GM12878 (cell line): ENCODE measurements at regions not wholly inside any gene's neighbourhood (a gene's known extent, or its start where the extent isn't known, plus 50 kb on each side); places are given as distances from the start of the nearest gene placed in this dataset.

Experiments used
- ATAC-seq: fragments of 200-7000 bp; cut with Tn5 transposase; 3 replicates; pipeline ENCODE4 v1.9.1; 2020; ENCODE audit warnings: mild to moderate bottlenecking, moderate library complexity
- BruUV-seq: library from RNA; stranded (reverse); fragments of 400-500 nt; replicated peaks from 2 replicates; lab custom pipeline; 2021; lab: Mats Ljungman, UMichigan
- CTCF ChIA-PET: fragments of 300-600 bp; sonication (Branson Sonifier 250); formaldehyde crosslinking; extraction: SDS; loops from one replicate; lab custom pipeline; 2021; ENCODE audit warnings: inconsistent platforms; lab: Yijun Ruan, JAX
- POLR2A ChIA-PET: fragments of 350-600 bp; formaldehyde crosslinking; extraction: SDS; loops from one replicate; lab custom pipeline; 2021; ENCODE audit warnings: inconsistent platforms; lab: Charles Lee
- RAD21 ChIA-PET: fragments of 300-600 bp; sonication (Branson Sonifier 250); formaldehyde crosslinking; loops from one replicate; lab custom pipeline; 2023; ENCODE audit warnings: antibody characterized with exemption; ENCODE audit not compliant: unreplicated experiment; lab: Charles Lee
- SMC1A ChIA-PET: fragments of 300-600 bp; sonication (Branson Sonifier 250); formaldehyde crosslinking; loops from one replicate; lab custom pipeline; 2023; ENCODE audit not compliant: unreplicated experiment, uncharacterized antibody; lab: Charles Lee
- DNase-seq: peaks from one replicate; pipeline ENCODE4 v3.0.0-alpha.2; 2011; ENCODE audit warnings: low read depth, low spot score
- FAIRE-seq: peaks from 3 replicates; lab custom pipeline; 2011; peaks lifted over from hg19 to GRCh38; lab: Jason Lieb, UNC
- H2AFZ ChIP-seq: 2 replicates; pipeline ENCODE4 v1.6.0; 2011; ENCODE audit warnings: low read depth, low read length, control low read depth; ENCODE audit not compliant: control insufficient read depth
- H3K27ac ChIP-seq: 2 replicates; pipeline ENCODE4 v1.5.1; 2011; ENCODE audit warnings: control low read depth; ENCODE audit not compliant: control insufficient read depth, insufficient read depth
- H3K27me3 ChIP-seq, 2 experiments: replicated peaks in 1 of 2; 2 replicates each; pipeline versions ENCODE4 v1.6.0 to v1.6.1; 2011; ENCODE audit warnings: low read length in 1 of 2; ENCODE audit not compliant: control insufficient read depth in 2 of 2, insufficient read depth in 2 of 2
- H3K36me3 ChIP-seq, 2 experiments: 2 replicates each; pipeline ENCODE4 v1.5.1; 2011; ENCODE audit warnings: low read length in 1 of 2; ENCODE audit not compliant: control insufficient read depth in 2 of 2, insufficient read depth in 2 of 2
- H3K4me1 ChIP-seq: 2 replicates; pipeline ENCODE4 v1.6.1; 2011; ENCODE audit warnings: mild to moderate bottlenecking, low read length, moderate library complexity, mixed read lengths; ENCODE audit not compliant: control insufficient read depth, insufficient read depth
- H3K4me2 ChIP-seq: 2 replicates; pipeline ENCODE4 v1.6.0; 2011; ENCODE audit warnings: control low read depth; ENCODE audit not compliant: control insufficient read depth, insufficient read depth
- H3K4me3 ChIP-seq: fragments of 200-600 bp; sonication (generic); 2 replicates; pipeline ENCODE4 v1.5.1; 2016
- H3K79me2 ChIP-seq: 2 replicates; pipeline ENCODE4 v1.6.0; 2011; ENCODE audit warnings: low read length; ENCODE audit not compliant: control insufficient read depth, insufficient read depth
- H3K9ac ChIP-seq: 2 replicates; pipeline ENCODE4 v1.8.0; 2011; ENCODE audit warnings: low read length, control low read depth, mixed read lengths; ENCODE audit not compliant: control insufficient read depth, insufficient read depth
- H3K9me3 ChIP-seq: replicated peaks from 3 replicates; pipeline ENCODE4 v1.5.1; 2011; ENCODE audit warnings: mild to moderate bottlenecking, low read length; ENCODE audit not compliant: control insufficient read depth, insufficient read depth
- H4K20me1 ChIP-seq: 2 replicates; pipeline ENCODE4 v1.6.0; 2011; ENCODE audit not compliant: control insufficient read depth, insufficient read depth
- CEBPB ChIP-seq, 2 experiments: fragments of 150-350 bp in 1 of 2; IDR thresholded peaks; 2 replicates each; pipeline ENCODE4 v1.6.1; 2012 to 2014; ENCODE audit warnings: low read depth in 2 of 2, low read length in 2 of 2, borderline replicate concordance in 1 of 2, inconsistent platforms in 1 of 2
- EED ChIP-seq: sonication (generic); IDR thresholded peaks from 2 replicates; pipeline ENCODE4 v1.6.1; 2016; ENCODE audit warnings: antibody characterized with exemption, low read depth
- JUND ChIP-seq: IDR thresholded peaks from 2 replicates; pipeline ENCODE4 v1.6.1; 2012; ENCODE audit warnings: low read depth, mild to moderate bottlenecking, low read length, improper control_type of control experiment, moderate library complexity
- KAT2A ChIP-seq: conservative IDR thresholded peaks from 2 replicates; pipeline ENCODE4 v1.6.1; 2011; ENCODE audit warnings: low read depth, low read length; ENCODE audit not compliant: control insufficient read depth
- MLLT1 ChIP-seq: fragments of 450-650 bp; IDR thresholded peaks from 2 replicates; pipeline ENCODE4 v1.6.1; 2016; ENCODE audit warnings: mild to moderate bottlenecking
- SMARCA5 ChIP-seq: fragments of 450-650 bp; IDR thresholded peaks from 2 replicates; pipeline ENCODE4 v1.6.1; 2017; ENCODE audit warnings: mild to moderate bottlenecking
- USF2 ChIP-seq: IDR thresholded peaks from 2 replicates; pipeline ENCODE4 v1.6.1; 2011; ENCODE audit warnings: low read depth, low read length, improper control_type of control experiment, borderline replicate concordance
- WGBS: methylation state at CpG from one replicate; pipeline ENCODE4 v1.1.6; 2016; ENCODE audit warnings: low lambda C conversion rate; ENCODE audit not compliant: insufficient replicate concordance, insufficient coverage; ENCODE audit errors: missing lambda C conversion rate; 5-methylcytosine and 5-hydroxymethylcytosine counted together
- in situ Hi-C: fragments of 300-500 bp; cut with MboI; formaldehyde crosslinking; loops from 9 replicates; pipeline ENCODE4 v1.14.3; 2018; ENCODE audit warnings: mixed read lengths
- intact Hi-C: fragments of 100-400 bp; cut with micrococcal nuclease; formaldehyde crosslinking; loops from one replicate; pipeline ENCODE4 v1.14.2; 2022; ENCODE audit not compliant: unreplicated experiment

GRCh38 chr4:67218883-67219282, 326.4 kb downstream of the CENPC start:
- no peaks in the 10 kb centered on the region for H4K20me1 ChIP-seq
- no peaks in the 10 kb centered on the region for H3K4me1 ChIP-seq
- no peak overlapping the region for H3K9ac ChIP-seq
- no peak for TF ChIP-seq EED
- TF ChIP-seq SMARCA5 = no peak
- no peak for TF ChIP-seq CEBPB (IDR thresholded peaks at IDR 0.05; ENCODE audit: borderline replicate concordance in 1 of 2, low read depth in 2 of 2, low read length in 2 of 2)
- TF ChIP-seq MLLT1 = no peak
- TF ChIP-seq KAT2A = no peak
- no peak for TF ChIP-seq JUND
- TF ChIP-seq USF2 = no peak
- SMC1A ChIA-PET = interaction anchor here (0.6 kb wide), 1 partner anchor 121 kb away, joined by 3 read pairs; no protein-coding TSS in a partner anchor
- H3K9me3 ChIP-seq = no peaks in the 10 kb centered on the region
- H3K79me2 ChIP-seq = no peaks in the 10 kb centered on the region
- H3K36me3 ChIP-seq = no peaks in the 10 kb centered on the region
- ATAC-seq = no peak
- no peak overlapping the region for H2AFZ ChIP-seq
- RAD21 ChIA-PET = no interaction called here
- DNase-seq = no peak
- intact Hi-C loops (no loop called here), in situ Hi-C loops (no loop called here)
- no peak for FAIRE-seq
- BruUV-seq = no TSS peak
- WGBS = 29% methylated on average over 1 of the region's 1 CpG
- CTCF ChIA-PET = no interaction called here
- POLR2A ChIA-PET = no interaction called here
- no peak overlapping the region for H3K4me3 ChIP-seq
- no peaks in the 10 kb centered on the region for H3K27me3 ChIP-seq
- no peak overlapping the region for H3K4me2 ChIP-seq
- H3K27ac ChIP-seq = no peak overlapping the region
